Spleen (tissue), 11 donors: ENCODE measurements at regions not wholly inside any gene's neighbourhood (a gene's known extent, or its start where the extent isn't known, plus 50 kb on each side); places are given as distances from the start of the nearest gene placed in this dataset.

Source experiments
- DNase-seq: peaks from one replicate; pipeline ENCODE4 v3.0.0-alpha.2; 2020
- H3K27ac ChIP-seq, 8 donors: fragments of 200-600 bp; sonication (generic) in 7 of 8; 1 replicate in 4 of 8; 2 replicates in 4 of 8; pipeline versions ENCODE4 v1.5.0 to v1.8.0; 2016 to 2021; ENCODE audit warnings: inconsistent platforms in 4 of 8, mild to moderate bottlenecking in 4 of 8, moderate library complexity in 1 of 8
- H3K27me3 ChIP-seq, 7 donors: fragments of 200-600 bp; sonication (generic) in 6 of 7; replicated peaks in 1 of 7; 1 replicate in 4 of 7; 2 replicates in 3 of 7; pipeline versions ENCODE4 v1.5.0 to v1.8.0; 2016 to 2021; ENCODE audit warnings: inconsistent platforms in 3 of 7, mild to moderate bottlenecking in 1 of 7
- H3K36me3 ChIP-seq, 6 donors: fragments of 200-600 bp; sonication (generic) in 5 of 6; 1 replicate in 4 of 6; 2 replicates in 2 of 6; pipeline versions ENCODE4 v1.5.0 to v1.8.0; 2016 to 2021; ENCODE audit warnings: inconsistent platforms in 2 of 6
- H3K4me1 ChIP-seq, 6 donors: fragments of 200-600 bp; sonication (generic) in 5 of 6; 1 replicate in 3 of 6; 2 replicates in 3 of 6; pipeline versions ENCODE4 v1.5.0 to v1.8.0; 2016 to 2021; ENCODE audit warnings: inconsistent platforms in 3 of 6
- H3K4me3 ChIP-seq, 8 donors: fragments of 200-600 bp; sonication (generic) in 7 of 8; 1 replicate in 4 of 8; 2 replicates in 4 of 8; pipeline versions ENCODE4 v1.5.0 to v1.8.0; 2016 to 2021; ENCODE audit warnings: inconsistent platforms in 4 of 8, mild to moderate bottlenecking in 4 of 8, moderate library complexity in 2 of 8
- H3K9me3 ChIP-seq, 8 donors: fragments of 200-600 bp; sonication (generic) in 7 of 8; 1 replicate in 4 of 8; 2 replicates in 4 of 8; pipeline versions ENCODE4 v1.5.0 to v1.8.0; 2016 to 2021; ENCODE audit warnings: inconsistent platforms in 4 of 8
- POLR2A ChIP-seq, 3 donors: fragments of 450-650 bp; IDR thresholded peaks; one replicate each; pipeline ENCODE4 v1.5.1; 2017; ENCODE audit warnings: antibody characterized with exemption in 3 of 3, mild to moderate bottlenecking in 1 of 3
- POLR2AphosphoS5 ChIP-seq, 3 donors: sonication (generic); formaldehyde crosslinking; IDR thresholded peaks; one replicate each; pipeline ENCODE4 v1.5.1; 2017; ENCODE audit warnings: antibody characterized with exemption in 3 of 3
- WGBS, 5 donors: extraction: QIAGEN DNeasy Blood & Tissue Kit in 3 of 5; methylation state at CpG; one replicate each; pipeline versions ENCODE4 v1.1.5 to v1.1.7; 2013 to 2018; 5-methylcytosine and 5-hydroxymethylcytosine counted together
- intact Hi-C: fragments of 100-400 bp; cut with DNase I; formaldehyde crosslinking; loops from one replicate; pipeline ENCODE4 v1.15.0; 2023; ENCODE audit warnings: low total_unique reads
- TF ChIP-seq, protein P1 (sequence below), 11 experiments: fragments of 200-600 bp in 7 of 11; fragments of 450-650 bp in 4 of 11; sonication (generic) in 4 of 11; IDR thresholded peaks in 8 of 11; conservative IDR thresholded peaks in 3 of 11; 1 replicate in 7 of 11; 2 replicates in 4 of 11; pipeline versions ENCODE4 v1.4.0 to v1.8.0; 2016 to 2021; ENCODE audit warnings: antibody characterized with exemption in 11 of 11, inconsistent platforms in 4 of 11, mild to moderate bottlenecking in 1 of 11
- donor health status: healthy with polysubstance abuse.
- donor health status: DM: no; HTN: no; CAD: no; lungs with moderate emphysema.
- donor health status: DM: no; HTN: no; CAD: no.
- donor health status: Bipolar disorder and iron deficiency.
- donor health status: healthy.
- donor health status: DM: no; HTN: no; CAD: no.
- donor health status: DM: yes; HTN: yes; CAD: no.

DNA sequence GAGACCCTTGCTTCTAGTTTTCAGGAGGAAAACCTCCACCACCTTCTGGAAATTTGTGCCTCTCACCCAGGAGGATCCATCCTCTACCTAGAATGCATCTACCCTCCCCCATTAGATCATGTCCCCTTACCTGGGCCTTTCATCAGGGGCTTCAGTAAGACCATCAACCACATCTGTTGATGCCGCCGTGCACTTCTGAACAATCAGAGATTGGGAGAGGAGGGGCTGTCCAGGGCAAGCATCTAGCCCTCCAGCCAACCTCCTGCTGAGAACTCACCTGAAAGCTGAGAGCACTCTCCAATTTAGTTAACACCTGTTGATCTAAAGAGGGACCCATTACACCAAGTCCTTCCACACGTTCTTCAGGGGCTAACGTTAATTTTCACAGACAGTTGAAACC, 57.6 kb upstream of the PIK3CG start:
- Histone ChIP-seq H3K27me3 (no peaks in the 10 kb centered on the region), H3K9me3 (no peaks in the 10 kb centered on the region), H3K36me3 (no peaks in the 10 kb centered on the region), H3K4me1 (peaks cover 0 to 7% (median 0%) of the 10 kb centered on the region in 6 donors), H3K4me3 (no peak overlapping the region), H3K27ac (no peak overlapping the region)
- WGBS, 5 donors = 79 to 92% (median 88%) methylated on average over 4 of the region's 4 CpGs
- DNase-seq = no peak
- intact Hi-C loops = no loop called here
- TF ChIP-seq, protein P1, sequence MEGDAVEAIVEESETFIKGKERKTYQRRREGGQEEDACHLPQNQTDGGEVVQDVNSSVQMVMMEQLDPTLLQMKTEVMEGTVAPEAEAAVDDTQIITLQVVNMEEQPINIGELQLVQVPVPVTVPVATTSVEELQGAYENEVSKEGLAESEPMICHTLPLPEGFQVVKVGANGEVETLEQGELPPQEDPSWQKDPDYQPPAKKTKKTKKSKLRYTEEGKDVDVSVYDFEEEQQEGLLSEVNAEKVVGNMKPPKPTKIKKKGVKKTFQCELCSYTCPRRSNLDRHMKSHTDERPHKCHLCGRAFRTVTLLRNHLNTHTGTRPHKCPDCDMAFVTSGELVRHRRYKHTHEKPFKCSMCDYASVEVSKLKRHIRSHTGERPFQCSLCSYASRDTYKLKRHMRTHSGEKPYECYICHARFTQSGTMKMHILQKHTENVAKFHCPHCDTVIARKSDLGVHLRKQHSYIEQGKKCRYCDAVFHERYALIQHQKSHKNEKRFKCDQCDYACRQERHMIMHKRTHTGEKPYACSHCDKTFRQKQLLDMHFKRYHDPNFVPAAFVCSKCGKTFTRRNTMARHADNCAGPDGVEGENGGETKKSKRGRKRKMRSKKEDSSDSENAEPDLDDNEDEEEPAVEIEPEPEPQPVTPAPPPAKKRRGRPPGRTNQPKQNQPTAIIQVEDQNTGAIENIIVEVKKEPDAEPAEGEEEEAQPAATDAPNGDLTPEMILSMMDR (IDR thresholded peaks at IDR 0.05 in 8 of 11, conservative IDR thresholded peaks at IDR 0.05 in 3 of 11) = no peak
- no peak for TF ChIP-seq POLR2AphosphoS5 (IDR thresholded peaks at IDR 0.05)

DNA sequence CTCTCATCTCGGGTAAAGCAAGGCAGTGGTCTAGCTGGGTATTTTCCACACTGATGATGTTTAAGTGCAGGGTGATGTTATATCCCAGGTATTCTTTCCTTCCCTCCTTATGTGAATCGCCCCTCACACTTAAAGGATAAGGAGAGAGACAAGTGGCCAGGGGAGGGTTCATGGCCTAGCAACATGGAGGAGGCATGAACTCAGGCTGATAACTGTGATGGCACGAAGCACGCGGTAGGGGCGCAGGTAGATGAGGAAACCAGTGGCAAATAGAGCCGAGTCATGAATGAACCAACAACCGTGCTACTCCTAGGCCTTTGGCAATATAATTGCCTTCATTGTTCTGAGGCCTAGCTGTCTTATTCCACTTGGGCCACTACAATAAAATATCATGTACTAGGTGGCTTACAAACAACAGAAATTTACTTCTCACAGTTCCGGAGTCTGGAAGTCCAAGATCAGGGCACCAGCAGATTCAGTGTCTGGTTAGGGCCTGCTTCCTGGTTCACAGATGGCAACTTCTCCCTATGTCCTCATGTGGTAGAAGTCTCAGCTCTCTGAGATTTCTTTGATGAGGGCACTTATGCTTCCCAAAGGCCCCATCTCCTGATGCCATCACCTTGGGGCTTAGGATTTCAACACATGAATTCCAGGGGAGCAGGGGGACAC, 56.0 kb upstream of the PIK3CG start:
- no peaks in the 10 kb centered on the region for H3K9me3 ChIP-seq
- TF ChIP-seq POLR2A (IDR thresholded peaks at IDR 0.05) (no peak), POLR2AphosphoS5 (IDR thresholded peaks at IDR 0.05) (no peak)
- TF ChIP-seq, protein P1 (IDR thresholded peaks at IDR 0.05 in 8 of 11, conservative IDR thresholded peaks at IDR 0.05 in 3 of 11) = no peak
- H3K4me3 ChIP-seq = no peak overlapping the region
- DNase-seq = no peak
- no peaks in the 10 kb centered on the region for H3K36me3 ChIP-seq
- H3K4me1 ChIP-seq = peaks cover 0 to 7% (median 0%) of the 10 kb centered on the region in 6 donors
- 93 to 98% (median 94%) methylated on average over 9 of the region's 9 CpGs for WGBS, 5 donors
- no peak overlapping the region for H3K27ac ChIP-seq
- intact Hi-C loops = no loop called here
- H3K27me3 ChIP-seq = no peaks in the 10 kb centered on the region

DNA sequence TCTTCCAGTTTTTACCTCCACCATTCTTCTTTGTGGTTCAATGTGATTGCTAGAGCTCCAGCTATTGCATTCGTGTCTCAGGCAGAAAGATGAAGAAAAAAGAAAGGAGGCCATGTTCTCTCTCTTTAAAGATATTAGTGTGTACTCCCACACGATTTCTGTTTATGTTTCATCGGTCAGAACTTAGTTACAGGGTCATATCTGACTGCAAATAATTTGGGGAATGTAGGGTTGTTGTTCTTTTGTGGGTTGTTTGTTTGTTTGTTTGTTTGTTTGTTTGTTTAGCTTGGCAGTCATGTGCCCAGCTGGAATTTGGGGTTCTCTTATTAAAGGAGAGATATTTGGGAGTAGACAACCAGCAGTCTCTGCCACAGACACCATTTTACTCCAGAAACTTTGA, 53.6 kb upstream of the PIK3CG start:
- intact Hi-C loops = no loop called here
- peaks cover 0 to 7% (median 0%) of the 10 kb centered on the region in 6 donors for H3K4me1 ChIP-seq
- TF ChIP-seq, protein P1 (IDR thresholded peaks at IDR 0.05 in 8 of 11, conservative IDR thresholded peaks at IDR 0.05 in 3 of 11) = no peak
- TF ChIP-seq POLR2AphosphoS5 (IDR thresholded peaks at IDR 0.05) = no peak
- no peak for TF ChIP-seq POLR2A (IDR thresholded peaks at IDR 0.05)
- no peaks in the 10 kb centered on the region for H3K27me3 ChIP-seq
- DNase-seq = no peak
- H3K4me3 ChIP-seq = no peak overlapping the region
- no peak overlapping the region for H3K27ac ChIP-seq
- 62 to 76% (median 74%) methylated on average over 3 of the region's 3 CpGs for WGBS, 5 donors
- no peaks in the 10 kb centered on the region for H3K36me3 ChIP-seq
- H3K9me3 ChIP-seq = no peaks in the 10 kb centered on the region

DNA sequence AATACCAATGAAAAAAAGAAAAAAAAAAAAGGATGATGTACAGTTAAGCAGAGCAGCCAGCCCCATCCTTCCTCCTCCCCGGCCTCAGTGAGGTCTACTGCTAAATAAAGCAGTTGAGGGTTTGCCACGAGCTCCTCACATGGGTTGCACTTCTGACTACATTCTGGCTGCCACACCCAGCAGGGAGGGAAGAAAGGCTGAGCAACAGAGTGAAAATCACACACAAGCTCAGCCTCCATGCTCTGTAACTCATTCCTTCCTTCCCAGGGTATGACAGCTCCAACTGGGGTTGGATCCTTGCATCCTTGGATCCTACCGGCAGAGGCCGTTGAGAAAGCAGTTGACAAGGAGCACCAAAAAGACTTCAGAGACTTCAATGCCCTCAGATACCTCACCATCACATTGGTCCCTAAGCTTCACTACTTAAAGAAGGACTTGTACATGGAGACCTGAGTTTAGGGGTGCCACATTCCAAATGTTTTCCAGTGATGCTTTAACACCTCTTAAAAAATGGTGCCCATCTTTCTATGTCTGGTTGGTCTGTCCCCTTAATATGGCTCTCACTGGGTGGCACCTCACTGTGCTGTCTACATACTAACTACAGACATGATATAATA, 52.9 kb upstream of the PIK3CG start:
- no peak for DNase-seq
- Histone ChIP-seq H3K4me1 (peaks cover 0 to 7% (median 0%) of the 10 kb centered on the region in 6 donors), H3K9me3 (no peaks in the 10 kb centered on the region), H3K27ac (no peak overlapping the region), H3K4me3 (no peak overlapping the region), H3K27me3 (no peaks in the 10 kb centered on the region), H3K36me3 (no peaks in the 10 kb centered on the region)
- intact Hi-C loops = no loop called here
- 58 to 75% (median 69%) methylated on average over 4 of the region's 4 CpGs for WGBS, 5 donors
- TF ChIP-seq POLR2AphosphoS5 (IDR thresholded peaks at IDR 0.05) (no peak), POLR2A (IDR thresholded peaks at IDR 0.05) (no peak)
- TF ChIP-seq, protein P1 (IDR thresholded peaks at IDR 0.05 in 8 of 11, conservative IDR thresholded peaks at IDR 0.05 in 3 of 11) = no peak
